OCI-LY1 (cell line): ENCODE measurements at regions not wholly inside any gene's neighbourhood (a gene's known extent, or its start where the extent isn't known, plus 50 kb on each side); places are given as distances from the start of the nearest gene placed in this dataset.

Experiments
- H2AFZ ChIP-seq: fragments of 200-600 bp; sonication (generic), shearing (Covaris generic); 2 replicates; pipeline ENCODE4 v1.6.0; 2014; ENCODE audit warnings: antibody characterized with exemption, mild to moderate bottlenecking, low read length
- H3F3A ChIP-seq: fragments of 200-600 bp; sonication (generic), shearing (Covaris generic); 2 replicates; pipeline ENCODE4 v1.6.0; 2014; ENCODE audit warnings: mild to moderate bottlenecking, antibody characterized with exemption, low read length, moderate library complexity; ENCODE audit not compliant: insufficient read depth
- H3K27ac ChIP-seq: fragments of 200-600 bp; sonication (generic); 2 replicates; pipeline ENCODE4 v1.5.1; 2014; ENCODE audit warnings: low read length, mixed run types, mild to moderate bottlenecking, low read depth; ENCODE audit not compliant: poor library complexity, severe bottlenecking
- H3K27me3 ChIP-seq: fragments of 200-600 bp; sonication (generic); 2 replicates; pipeline ENCODE4 v1.6.0; 2014; ENCODE audit warnings: antibody characterized with exemption, mild to moderate bottlenecking, low read length, moderate library complexity; ENCODE audit not compliant: insufficient read depth
- H3K36me3 ChIP-seq: fragments of 200-600 bp; sonication (generic); 2 replicates; pipeline ENCODE4 v1.6.1; 2014; ENCODE audit warnings: mild to moderate bottlenecking, antibody characterized with exemption, low read length, moderate library complexity, mixed read lengths; ENCODE audit not compliant: insufficient read depth
- H3K4me1 ChIP-seq: fragments of 200-600 bp; sonication (generic); 2 replicates; pipeline ENCODE4 v1.5.1; 2014; ENCODE audit warnings: mild to moderate bottlenecking, low read length, moderate library complexity; ENCODE audit not compliant: insufficient read depth, severe bottlenecking
- H3K4me2 ChIP-seq: fragments of 200-600 bp; sonication (generic), shearing (Covaris generic); 2 replicates; pipeline ENCODE4 v1.6.1; 2014; ENCODE audit warnings: low read length
- H3K4me3 ChIP-seq: fragments of 200-600 bp; sonication (generic); 2 replicates; pipeline ENCODE4 v1.5.1; 2014; ENCODE audit warnings: low read length, low read depth, mild to moderate bottlenecking, mixed read lengths; ENCODE audit not compliant: poor library complexity, severe bottlenecking
- H3K79me2 ChIP-seq: fragments of 200-600 bp; shearing (Covaris generic); 2 replicates; pipeline ENCODE4 v1.6.1; 2016; ENCODE audit warnings: mixed run types, low read length, mixed read lengths; ENCODE audit not compliant: insufficient read depth
- H3K9ac ChIP-seq: fragments of 200-600 bp; sonication (generic), shearing (Covaris generic); 2 replicates; pipeline ENCODE4 v1.6.1; 2014; ENCODE audit warnings: mild to moderate bottlenecking, low read length, mixed read lengths
- H3K9me2 ChIP-seq: fragments of 200-600 bp; sonication (generic), shearing (Covaris generic); 2 replicates; pipeline ENCODE4 v1.6.1; 2014; ENCODE audit warnings: low read depth, mild to moderate bottlenecking, low read length, mixed read lengths
- H3K9me3 ChIP-seq: fragments of 200-600 bp; shearing (Covaris generic); 2 replicates; pipeline ENCODE4 v1.6.1; 2014; ENCODE audit warnings: low read length, mixed read lengths
- H4K20me1 ChIP-seq: fragments of 200-600 bp; sonication (generic), shearing (Covaris generic); 2 replicates; pipeline ENCODE4 v1.6.0; 2016; ENCODE audit warnings: mild to moderate bottlenecking, low read length; ENCODE audit not compliant: insufficient read depth
- CTCF ChIP-seq: fragments of 200-600 bp; sonication (generic), shearing (Covaris generic); IDR thresholded peaks from 2 replicates; pipeline ENCODE4 v1.5.1; 2017; ENCODE audit warnings: mild to moderate bottlenecking, antibody characterized with exemption, low read length, moderate library complexity, mixed read lengths
- EZH2 ChIP-seq: fragments of 200-600 bp; sonication (generic), shearing (Covaris generic); IDR thresholded peaks from 2 replicates; pipeline ENCODE4 v1.8.0; 2017; ENCODE audit warnings: borderline replicate concordance, mixed run types, mild to moderate bottlenecking, antibody characterized with exemption, low read length, moderate library complexity, mixed read lengths

- Histone ChIP-seq H3K27me3 (no peaks in the 10 kb centered on the region), H3K4me2 (no peak overlapping the region), H2AFZ (no peak overlapping the region), H3K36me3 (no peaks in the 10 kb centered on the region), H4K20me1 (no peaks in the 10 kb centered on the region), H3K4me3 (no peak overlapping the region), H3F3A (no peaks in the 10 kb centered on the region), H3K4me1 (no peaks in the 10 kb centered on the region), H3K27ac (no peak overlapping the region), H3K79me2 (no peaks in the 10 kb centered on the region), H3K9me3 (no peaks in the 10 kb centered on the region), H3K9ac (no peak overlapping the region), H3K9me2 (no peaks in the 10 kb centered on the region)
- TF ChIP-seq EZH2 (no peak), CTCF (no peak)
Measured at GRCh38 chr6:168968801-168969200, 284.8 kb downstream of the THBS2 start.

DNA sequence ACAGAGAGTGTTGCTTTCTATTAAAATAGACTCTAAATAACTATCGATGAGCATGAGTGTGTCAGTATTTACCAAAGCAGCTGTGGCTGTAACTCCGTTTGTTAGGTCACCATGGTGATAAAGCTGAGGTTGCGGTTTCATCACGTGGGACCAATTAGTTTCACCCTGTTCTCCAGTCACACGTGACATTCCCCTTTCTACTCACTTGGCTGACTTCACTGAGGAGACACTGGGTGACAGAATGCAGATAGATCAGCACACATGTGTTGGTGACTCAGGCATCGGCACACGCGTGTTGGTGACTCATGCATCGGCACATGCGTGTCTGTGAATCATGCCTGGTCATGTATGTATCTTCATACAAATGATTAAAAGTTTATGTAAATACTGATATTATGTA, 285.4 kb downstream of the THBS2 start:
- H3K36me3 ChIP-seq, result no peaks in the 10 kb centered on the region
- H3K27ac ChIP-seq, result no peak overlapping the region
- no peak overlapping the region for H3K4me2 ChIP-seq
- H3F3A ChIP-seq, result no peaks in the 10 kb centered on the region
- no peaks in the 10 kb centered on the region for H3K9me2 ChIP-seq
- no peaks in the 10 kb centered on the region for H3K79me2 ChIP-seq
- H4K20me1 ChIP-seq, result no peaks in the 10 kb centered on the region
- no peak overlapping the region for H3K4me3 ChIP-seq
- H3K9me3 ChIP-seq, result no peaks in the 10 kb centered on the region
- H3K27me3 ChIP-seq, result no peaks in the 10 kb centered on the region
- no peaks in the 10 kb centered on the region for H3K4me1 ChIP-seq
- TF ChIP-seq CTCF, result no peak
- TF ChIP-seq EZH2, result no peak
- no peak overlapping the region for H2AFZ ChIP-seq
- H3K9ac ChIP-seq, result no peak overlapping the region

- no peaks in the 10 kb centered on the region for H3K27me3 ChIP-seq
- no peak for TF ChIP-seq EZH2
- TF ChIP-seq CTCF, result no peak
- H3K9me2 ChIP-seq, result no peaks in the 10 kb centered on the region
- no peaks in the 10 kb centered on the region for H4K20me1 ChIP-seq
- H3K36me3 ChIP-seq, result no peaks in the 10 kb centered on the region
- no peak overlapping the region for H3K4me3 ChIP-seq
- no peak overlapping the region for H3K4me2 ChIP-seq
- H3K27ac ChIP-seq, result no peak overlapping the region
- no peak overlapping the region for H3K9ac ChIP-seq
- no peaks in the 10 kb centered on the region for H3K9me3 ChIP-seq
- H3K79me2 ChIP-seq, result no peaks in the 10 kb centered on the region
- no peak overlapping the region for H2AFZ ChIP-seq
- no peaks in the 10 kb centered on the region for H3K4me1 ChIP-seq
- no peaks in the 10 kb centered on the region for H3F3A ChIP-seq
Measured at GRCh38 chr6:168967281-168967925, 286.2 kb downstream of the THBS2 start.
